Retinal pigment epithelial cell (primary cell): ENCODE measurements at regions not wholly inside any gene's neighbourhood (a gene's known extent, or its start where the extent isn't known, plus 50 kb on each side); places are given as distances from the start of the nearest gene placed in this dataset.
"Not testable (repeated sequence)": the region's sequence is repeated elsewhere in the genome, so short reads cannot be mapped to it uniquely, and the experiment has no call there.

Experiments
- DNase-seq: peaks from one replicate; pipeline ENCODE4 v3.0.0-alpha.2; 2010; ENCODE audit warnings: low read depth
- H3K4me3 ChIP-seq: 2 replicates; pipeline ENCODE4 v1.5.1; 2011; ENCODE audit warnings: mild to moderate bottlenecking, low read length, control low read depth, moderate library complexity
- CTCF ChIP-seq: conservative IDR thresholded peaks from 2 replicates; pipeline ENCODE4 v1.5.1; 2011; ENCODE audit warnings: low read depth, low read length, control low read depth, inconsistent platforms

DNA sequence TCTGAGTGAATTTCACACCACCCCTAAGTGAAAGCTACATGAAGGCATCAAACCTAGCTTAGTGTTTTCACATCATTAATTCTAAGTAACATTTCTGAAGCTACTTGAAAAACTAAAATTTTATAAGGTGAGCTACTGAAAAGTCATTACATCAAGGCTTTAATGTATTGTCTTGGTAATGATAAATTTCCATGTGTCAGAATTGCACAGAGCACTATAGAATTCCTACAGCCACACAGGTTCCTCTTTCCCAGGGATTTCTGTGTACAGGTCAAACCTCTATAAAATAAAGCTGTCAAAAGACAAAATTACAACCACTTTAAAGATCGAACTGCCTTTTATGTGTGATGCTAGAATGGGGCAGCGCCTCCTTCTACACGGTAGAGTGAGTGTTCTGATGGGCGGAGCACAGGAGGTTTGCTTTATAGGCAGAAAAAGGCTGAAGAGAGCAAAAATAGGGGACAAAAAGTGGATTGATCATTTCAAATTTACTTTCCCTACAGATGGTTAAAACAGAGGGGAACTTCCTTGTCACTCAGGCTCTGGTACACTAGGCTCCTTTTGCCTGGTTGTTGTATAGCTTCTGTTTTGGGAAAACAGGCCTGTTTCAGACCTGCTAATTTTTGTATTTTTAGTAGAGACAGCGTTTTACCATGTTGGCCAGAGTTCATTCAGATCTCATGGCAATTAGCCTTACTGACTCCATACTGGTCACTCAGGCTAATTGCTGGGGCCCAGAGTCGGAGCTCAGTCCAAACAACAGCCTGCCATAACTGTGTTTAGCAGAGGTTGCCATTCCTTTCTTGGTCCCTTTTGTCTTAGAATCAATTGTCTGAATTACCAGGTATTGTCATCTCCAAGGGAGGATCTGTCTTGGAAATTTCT lies 102.5 kb upstream of the BASP1 start:
- DNase-seq, result no peak
- H3K4me3 ChIP-seq, result no peak overlapping the region
- TF ChIP-seq CTCF, result no peak

DNA sequence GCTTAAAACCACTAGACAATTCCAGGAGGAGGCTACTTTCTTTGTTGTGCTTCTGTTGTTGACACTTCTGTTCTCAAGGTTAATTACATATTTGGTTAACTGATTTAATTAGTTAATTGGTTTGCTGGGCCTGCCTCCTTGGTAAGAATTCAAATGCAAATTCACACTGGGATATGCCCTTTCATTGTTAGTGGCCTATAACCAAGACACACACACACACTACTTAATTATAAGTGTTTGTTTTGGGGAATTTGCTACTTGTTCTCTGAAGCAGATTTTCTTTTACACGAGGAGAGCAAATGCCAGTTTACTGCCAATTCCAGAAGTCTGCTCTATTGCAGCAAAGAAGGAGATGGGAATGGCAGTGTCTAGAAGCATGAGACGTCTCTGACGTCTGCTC lies 101.6 kb upstream of the BASP1 start:
- no peak overlapping the region for H3K4me3 ChIP-seq
- TF ChIP-seq CTCF, result no peak
- no peak for DNase-seq

DNA sequence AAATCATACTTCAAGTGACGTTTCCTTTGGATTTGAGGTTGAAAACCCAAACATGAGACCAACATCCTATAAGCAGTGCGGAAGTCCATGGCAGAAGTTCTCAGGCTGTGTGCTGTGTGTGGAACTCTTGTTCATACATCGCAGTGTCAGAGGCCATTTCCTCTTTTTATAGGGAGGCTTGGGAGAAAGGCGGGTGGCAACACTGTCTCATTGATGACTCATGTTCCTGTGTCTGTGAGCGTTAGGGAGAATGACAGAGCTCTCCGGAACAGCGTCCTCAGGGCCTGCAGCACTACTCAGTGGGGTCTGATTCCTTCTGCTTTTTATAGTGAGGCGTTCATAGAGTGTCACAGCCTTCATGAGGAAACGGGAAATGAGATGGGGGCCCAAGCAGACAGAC lies 98.8 kb upstream of the BASP1 start:
- no peak overlapping the region for H3K4me3 ChIP-seq
- no peak for TF ChIP-seq CTCF
- DNase-seq, result peak; percentile 58

GRCh38 chr5:17120209-17120608 lies 97.2 kb upstream of the BASP1 start:
- no peak overlapping the region for H3K4me3 ChIP-seq
- DNase-seq, result no peak
- TF ChIP-seq CTCF, result no peak

DNA sequence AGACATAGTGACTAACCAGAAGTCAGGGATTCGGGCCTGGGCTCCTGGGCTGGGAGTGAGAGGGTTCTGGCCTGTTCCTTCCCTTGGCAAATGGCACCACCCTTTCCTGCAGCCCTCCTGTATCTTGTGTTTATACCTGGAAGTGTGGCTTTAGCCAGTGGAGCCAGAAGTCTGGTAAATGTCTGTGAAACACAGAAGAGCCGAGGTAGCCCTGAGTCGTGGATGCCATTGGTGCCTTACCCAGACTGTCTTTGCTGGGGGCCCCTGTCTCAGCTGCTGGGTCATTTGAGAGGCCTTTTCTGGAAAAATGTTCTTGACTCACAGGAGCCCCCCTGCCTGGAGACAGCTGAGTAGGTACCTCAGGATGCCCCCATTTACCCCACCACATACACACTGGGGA lies 95.7 kb upstream of the BASP1 start:
- TF ChIP-seq CTCF, result no peak
- no peak for DNase-seq
- no peak overlapping the region for H3K4me3 ChIP-seq

DNA sequence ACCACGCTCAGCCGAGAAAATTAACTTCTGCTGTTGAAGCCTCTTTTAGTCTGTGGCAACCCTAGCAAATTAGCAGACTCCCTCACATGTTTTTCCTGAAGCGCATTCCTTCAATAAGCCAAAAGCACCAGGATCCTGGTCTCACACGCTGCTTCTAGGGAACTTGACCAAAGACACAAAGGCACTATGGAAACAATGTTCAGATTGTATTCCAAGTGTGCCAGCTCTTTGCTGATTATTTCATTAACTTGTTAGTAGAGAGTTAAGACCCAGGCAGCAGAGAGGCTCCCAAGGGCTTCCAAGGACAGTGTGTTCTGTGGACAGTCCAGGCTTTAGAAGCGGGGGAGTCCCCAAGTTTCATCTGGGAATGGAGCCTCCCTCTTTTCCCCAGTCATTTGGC lies 94.4 kb upstream of the BASP1 start:
- TF ChIP-seq CTCF, result no peak
- H3K4me3 ChIP-seq, result no peak overlapping the region
- DNase-seq, result peak; percentile 78

DNA sequence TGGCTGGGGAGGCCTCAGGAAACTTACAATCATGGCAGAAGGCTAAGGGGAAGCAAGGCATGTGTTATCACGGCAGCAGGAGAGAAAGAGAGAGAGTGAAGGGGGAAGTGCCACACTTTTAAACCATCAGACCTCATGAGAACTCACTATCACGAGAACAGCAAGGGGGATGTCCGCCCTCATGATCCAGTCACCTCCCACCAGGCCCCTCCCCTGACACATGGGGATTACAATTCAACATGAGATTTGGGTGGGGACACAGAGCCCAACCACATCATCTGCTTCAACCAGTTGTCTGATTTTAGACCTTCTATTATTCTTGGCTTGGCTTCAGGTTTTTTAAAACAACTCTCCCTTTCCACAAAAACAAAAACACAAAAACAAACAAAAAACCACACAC lies 93.7 kb upstream of the BASP1 start:
- not testable (repeated sequence) for DNase-seq, H3K4me3 ChIP-seq
